GM13977 (cell line): ENCODE measurements at regions not wholly inside any gene's neighbourhood (a gene's known extent, or its start where the extent isn't known, plus 50 kb on each side); places are given as distances from the start of the nearest gene placed in this dataset.

Experiments
- DNase-seq: peaks from one replicate; pipeline ENCODE4 v3.0.0; 2012; ENCODE audit warnings: low spot score
- CTCF ChIP-seq: IDR thresholded peaks from 2 replicates; pipeline ENCODE4 v1.5.1; 2012; ENCODE audit warnings: mild to moderate bottlenecking, control low read depth; ENCODE audit not compliant: insufficient read depth; ENCODE audit errors: extremely low read depth, missing control alignments
- in situ Hi-C: fragments of 300-500 bp; cut with MboI; formaldehyde crosslinking; loops from one replicate; pipeline ENCODE4 v1.12.0; 2022; ENCODE audit warnings: low sequenced_read_pairs, low pct_unique_long_range_greater_than_20kb, mixed read lengths, inconsistent platforms; ENCODE audit not compliant: unreplicated experiment

- TF ChIP-seq CTCF, result no peak
- in situ Hi-C loops, result no loop called here
- DNase-seq, result no peak
Measured at GRCh38 chr3:30980993-30981392, 86.5 kb upstream of the GADL1 start.

GRCh38 chr3:30982416-30983075 lies 88.1 kb upstream of the GADL1 start:
- DNase-seq, result no peak

GRCh38 chr3:30984855-30985749 lies 90.6 kb upstream of the GADL1 start:
- TF ChIP-seq CTCF, result no peak
- in situ Hi-C loops, result no loop called here
- no peak for DNase-seq

More at GRCh38 chr3:30982416-30983075, 88.1 kb upstream of the GADL1 start:
- no peak for TF ChIP-seq CTCF
- in situ Hi-C loops, result no loop called here

- DNase-seq, result no peak
- in situ Hi-C loops, result no loop called here
- no peak for TF ChIP-seq CTCF
Measured at GRCh38 chr3:30986551-30986950, 92.1 kb upstream of the GADL1 start.

DNA sequence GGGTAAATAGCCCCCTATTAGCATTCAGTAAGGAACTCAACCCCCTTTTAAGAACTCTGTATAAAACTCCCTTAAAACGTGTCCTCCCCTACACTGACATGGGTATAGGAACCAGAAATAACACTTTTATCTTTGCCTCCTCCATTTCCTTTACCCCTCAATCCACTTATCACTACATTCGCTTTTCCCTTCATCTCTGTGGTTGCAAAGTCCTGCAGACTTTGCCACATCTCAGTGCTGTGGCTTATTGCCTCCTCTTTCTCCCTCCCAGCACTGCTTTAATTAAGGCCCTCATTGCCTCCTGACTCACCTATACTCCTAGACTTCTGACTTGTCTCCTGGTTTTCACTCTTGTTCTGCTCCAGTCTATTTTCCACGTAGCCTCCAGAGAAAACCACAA lies 94.3 kb upstream of the GADL1 start:
- in situ Hi-C loops, result no loop called here
- no peak for DNase-seq
- TF ChIP-seq CTCF, result no peak

DNA sequence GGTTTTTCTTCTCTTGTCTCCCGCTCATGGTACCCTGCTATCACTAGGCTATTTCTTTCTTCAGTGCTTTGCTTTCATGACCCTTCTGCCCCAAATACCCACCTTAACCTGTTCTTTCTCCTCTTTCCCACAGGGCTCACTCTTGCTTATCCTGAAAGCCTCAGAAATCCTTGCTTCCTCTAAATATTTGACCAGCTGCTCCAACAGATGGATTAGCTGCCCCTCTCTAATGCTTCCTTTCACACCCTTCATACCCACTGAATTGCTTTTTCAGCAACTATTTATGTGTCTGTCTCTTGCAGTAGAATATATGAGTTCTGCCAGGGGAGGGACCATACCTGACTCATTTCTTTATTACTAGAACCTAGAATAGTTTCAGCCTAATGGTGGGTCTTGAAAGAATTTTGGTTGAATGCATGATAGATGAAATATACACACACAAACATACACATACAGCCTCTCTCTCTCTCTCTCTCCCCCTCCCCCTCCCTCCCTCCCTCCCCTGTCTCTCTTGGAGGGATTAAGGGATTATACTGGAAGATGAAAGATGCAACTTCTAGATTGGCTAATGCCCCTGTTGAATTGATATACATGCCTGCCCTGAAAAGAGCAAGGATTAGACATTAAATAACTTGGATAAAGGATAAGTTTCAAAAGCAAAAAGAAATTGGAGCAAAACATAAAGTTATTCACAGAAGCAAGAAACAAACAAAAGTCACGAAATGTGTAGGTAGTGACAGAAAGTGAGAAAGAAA lies 95.0 kb upstream of the GADL1 start:
- in situ Hi-C loops, result no loop called here
- no peak for DNase-seq
- TF ChIP-seq CTCF, result no peak
